K562 (cell line): ENCODE measurements at regions not wholly inside any gene's neighbourhood (a gene's known extent, or its start where the extent isn't known, plus 50 kb on each side); places are given as distances from the start of the nearest gene placed in this dataset.

ENCODE experiments used
- CBFA2T2 ChIP-seq: fragments of 450-650 bp; conservative IDR thresholded peaks from 2 replicates; pipeline ENCODE4 v1.6.1; 2017; ENCODE audit warnings: mild to moderate bottlenecking
- DDX20 ChIP-seq: fragments of 450-650 bp; IDR thresholded peaks from 2 replicates; pipeline ENCODE4 v1.6.1; 2016; ENCODE audit warnings: missing genetic modification characterization, low read depth, mild to moderate bottlenecking, missing compliant biosample characterization, moderate library complexity
- FOXA1 ChIP-seq: fragments of 450-650 bp; IDR thresholded peaks from 2 replicates; pipeline ENCODE4 v1.6.1; 2016; ENCODE audit warnings: mild to moderate bottlenecking, borderline replicate concordance
- KDM5B ChIP-seq: fragments of 200-600 bp; sonication (generic); IDR thresholded peaks from 2 replicates; pipeline ENCODE4 v1.6.1; 2012; ENCODE audit warnings: low read depth, mild to moderate bottlenecking, moderate library complexity, low read length, control low read depth, inconsistent platforms; ENCODE audit not compliant: insufficient replicate concordance
- NCOA4 ChIP-seq: fragments of 450-650 bp; IDR thresholded peaks from 2 replicates; pipeline ENCODE4 v1.6.1; 2018; ENCODE audit warnings: mild to moderate bottlenecking; ENCODE audit not compliant: partially characterized antibody
- NFE2L1 ChIP-seq: fragments of 450-650 bp; IDR thresholded peaks from 2 replicates; pipeline ENCODE4 v1.6.1; 2016; ENCODE audit warnings: missing genetic modification characterization, low read depth, mild to moderate bottlenecking, missing compliant biosample characterization, moderate library complexity, borderline replicate concordance
- PCBP1 ChIP-seq: fragments of 200-400 bp; formaldehyde crosslinking; IDR thresholded peaks from 2 replicates; pipeline ENCODE4 v1.6.1; 2018; ENCODE audit warnings: mild to moderate bottlenecking, low read depth, low read length; ENCODE audit not compliant: poor library complexity, severe bottlenecking
- RCOR1 ChIP-seq, 2 experiments: IDR thresholded peaks; 2 replicates each; pipeline ENCODE4 v1.6.1; 2012; ENCODE audit warnings: low read depth in 2 of 2, low read length in 2 of 2, borderline replicate concordance in 1 of 2, improper control_type of control experiment in 1 of 2
- STAT5A ChIP-seq: IDR thresholded peaks from 2 replicates; pipeline ENCODE4 v1.6.1; 2012; ENCODE audit warnings: low read length, inconsistent platforms, borderline replicate concordance
- TCF7L2 ChIP-seq: fragments of 150-350 bp; IDR thresholded peaks from 2 replicates; pipeline ENCODE4 v1.6.1; 2016; ENCODE audit warnings: low read depth, mild to moderate bottlenecking, low read length, moderate library complexity
- ZC3H11A ChIP-seq: IDR thresholded peaks from 2 replicates; pipeline ENCODE4 v1.6.1; 2012; ENCODE audit warnings: low read depth, low read length, improper control_type of control experiment
- ZNF445 ChIP-seq: fragments of 250-450 bp; sonication (Bioruptor Pico); IDR thresholded peaks from 2 replicates; pipeline ENCODE4 v1.4.0; 2020; ENCODE audit warnings: low read depth, mild to moderate bottlenecking, moderate library complexity
- TF ChIP-seq, protein P1 (sequence below), 2 experiments: fragments of 450-650 bp in 1 of 2; sonication (generic) in 1 of 2; formaldehyde crosslinking in 1 of 2; IDR thresholded peaks in 1 of 2; conservative IDR thresholded peaks in 1 of 2; 2 replicates each; pipeline versions ENCODE4 v1.6.1 to v1.8.1; 2016 to 2023; ENCODE audit warnings: mild to moderate bottlenecking in 2 of 2, moderate library complexity in 2 of 2, inconsistent platforms in 1 of 2, missing genetic modification reagents in 1 of 2
- TF ChIP-seq, protein P2 (sequence below): sonication (generic); formaldehyde crosslinking; IDR thresholded peaks from 2 replicates; pipeline ENCODE4 v1.9.0; 2022; ENCODE audit warnings: mild to moderate bottlenecking, missing genetic modification reagents
- TF ChIP-seq, protein P3 (sequence below): sonication (generic); formaldehyde crosslinking; IDR thresholded peaks from 2 replicates; pipeline ENCODE4 v1.8.0; 2022; ENCODE audit warnings: mild to moderate bottlenecking, missing genetic modification reagents
- TF ChIP-seq, protein P4 (sequence below): sonication (generic); formaldehyde crosslinking; IDR thresholded peaks from 2 replicates; pipeline ENCODE4 v1.8.1; 2023; ENCODE audit warnings: mild to moderate bottlenecking, missing genetic modification reagents
- TF ChIP-seq, protein P5 (sequence below): fragments of 250-450 bp; sonication (Bioruptor Pico); IDR thresholded peaks from 2 replicates; pipeline ENCODE4 v1.9.0; 2021; ENCODE audit warnings: mild to moderate bottlenecking, inconsistent platforms
- TF ChIP-seq, protein P6 (sequence below): conservative IDR thresholded peaks from 2 replicates; pipeline ENCODE4 v1.6.1; 2011; ENCODE audit warnings: low read depth, mild to moderate bottlenecking, low read length; ENCODE audit not compliant: control insufficient read depth

DNA sequence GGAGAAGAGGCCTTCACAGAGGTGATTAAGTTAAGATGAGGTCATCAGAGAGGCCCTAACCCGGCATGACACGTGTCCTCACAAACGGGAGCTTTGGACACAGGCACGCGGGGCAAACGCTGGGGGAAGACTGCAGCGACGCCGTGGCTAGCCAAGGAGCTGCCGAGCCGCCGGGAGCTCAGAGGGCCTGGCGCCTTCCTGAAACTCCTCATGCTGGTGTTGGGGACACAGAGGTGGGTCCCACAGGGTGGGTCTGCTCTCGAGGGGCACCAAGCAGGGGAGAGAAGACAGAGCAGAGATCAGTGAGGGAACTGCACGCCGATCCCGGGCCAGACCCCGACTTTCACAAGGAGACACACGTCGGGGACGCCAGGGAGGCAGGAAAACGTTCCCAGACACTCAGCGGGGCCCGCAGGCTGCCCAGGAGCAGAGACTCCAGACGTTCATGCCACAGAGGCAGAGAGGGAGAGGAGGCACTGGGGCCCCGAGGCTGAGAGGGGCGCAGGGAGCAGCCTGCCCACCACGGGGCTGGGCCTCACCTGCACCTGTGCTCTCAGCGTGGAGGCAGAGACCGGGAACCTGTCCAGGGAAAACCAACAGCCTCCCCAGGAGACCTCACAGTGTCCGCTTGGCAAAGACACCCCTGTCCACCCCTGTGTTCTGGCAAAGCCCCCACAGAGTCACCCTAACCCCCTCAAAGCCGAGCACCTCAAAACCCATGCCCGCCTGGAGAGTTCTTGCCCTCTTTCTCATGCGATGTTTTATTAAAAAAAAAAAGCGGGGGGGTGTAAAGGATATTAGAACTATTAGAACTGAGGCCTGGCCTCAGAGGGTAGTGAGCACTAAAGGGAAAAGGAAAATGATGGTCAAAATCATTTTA, 103.8 kb downstream of the PDGFA start (continued):
- TF ChIP-seq, protein P1, sequence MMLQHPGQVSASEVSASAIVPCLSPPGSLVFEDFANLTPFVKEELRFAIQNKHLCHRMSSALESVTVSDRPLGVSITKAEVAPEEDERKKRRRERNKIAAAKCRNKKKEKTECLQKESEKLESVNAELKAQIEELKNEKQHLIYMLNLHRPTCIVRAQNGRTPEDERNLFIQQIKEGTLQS (IDR thresholded peaks at IDR 0.05) = peak; percentile 60
- TF ChIP-seq, protein P1 (CRISPR knock-in tag; conservative IDR thresholded peaks at IDR 0.05) = no peak
- TF ChIP-seq STAT5A = no peak
- TF ChIP-seq CBFA2T2 = no peak
- no peak for TF ChIP-seq KDM5B
- no peak for TF ChIP-seq DDX20 (tag)
- TF ChIP-seq ZNF445 (CRISPR knock-in tag) = no peak
- TF ChIP-seq, protein P2, sequence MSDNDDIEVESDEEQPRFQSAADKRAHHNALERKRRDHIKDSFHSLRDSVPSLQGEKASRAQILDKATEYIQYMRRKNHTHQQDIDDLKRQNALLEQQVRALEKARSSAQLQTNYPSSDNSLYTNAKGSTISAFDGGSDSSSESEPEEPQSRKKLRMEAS (CRISPR knock-in tag) = peak; percentile 57
- TF ChIP-seq, protein P3, sequence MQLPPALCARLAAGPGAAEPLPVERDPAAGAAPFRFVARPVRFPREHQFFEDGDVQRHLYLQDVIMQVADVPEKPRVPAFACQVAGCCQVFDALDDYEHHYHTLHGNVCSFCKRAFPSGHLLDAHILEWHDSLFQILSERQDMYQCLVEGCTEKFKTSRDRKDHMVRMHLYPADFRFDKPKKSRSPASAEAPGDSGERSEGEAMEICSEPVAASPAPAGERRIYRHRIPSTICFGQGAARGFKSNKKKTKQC (CRISPR knock-in tag) = no peak
- TF ChIP-seq ZC3H11A = no peak
- TF ChIP-seq, protein P4, sequence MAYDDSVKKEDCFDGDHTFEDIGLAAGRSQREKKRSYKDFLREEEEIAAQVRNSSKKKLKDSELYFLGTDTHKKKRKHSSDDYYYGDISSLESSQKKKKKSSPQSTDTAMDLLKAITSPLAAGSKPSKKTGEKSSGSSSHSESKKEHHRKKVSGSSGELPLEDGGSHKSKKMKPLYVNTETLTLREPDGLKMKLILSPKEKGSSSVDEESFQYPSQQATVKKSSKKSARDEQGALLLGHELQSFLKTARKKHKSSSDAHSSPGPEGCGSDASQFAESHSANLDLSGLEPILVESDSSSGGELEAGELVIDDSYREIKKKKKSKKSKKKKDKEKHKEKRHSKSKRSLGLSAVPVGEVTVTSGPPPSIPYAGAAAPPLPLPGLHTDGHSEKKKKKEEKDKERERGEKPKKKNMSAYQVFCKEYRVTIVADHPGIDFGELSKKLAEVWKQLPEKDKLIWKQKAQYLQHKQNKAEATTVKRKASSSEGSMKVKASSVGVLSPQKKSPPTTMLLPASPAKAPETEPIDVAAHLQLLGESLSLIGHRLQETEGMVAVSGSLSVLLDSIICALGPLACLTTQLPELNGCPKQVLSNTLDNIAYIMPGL (CRISPR knock-in tag) = no peak
- TF ChIP-seq, protein P5, sequence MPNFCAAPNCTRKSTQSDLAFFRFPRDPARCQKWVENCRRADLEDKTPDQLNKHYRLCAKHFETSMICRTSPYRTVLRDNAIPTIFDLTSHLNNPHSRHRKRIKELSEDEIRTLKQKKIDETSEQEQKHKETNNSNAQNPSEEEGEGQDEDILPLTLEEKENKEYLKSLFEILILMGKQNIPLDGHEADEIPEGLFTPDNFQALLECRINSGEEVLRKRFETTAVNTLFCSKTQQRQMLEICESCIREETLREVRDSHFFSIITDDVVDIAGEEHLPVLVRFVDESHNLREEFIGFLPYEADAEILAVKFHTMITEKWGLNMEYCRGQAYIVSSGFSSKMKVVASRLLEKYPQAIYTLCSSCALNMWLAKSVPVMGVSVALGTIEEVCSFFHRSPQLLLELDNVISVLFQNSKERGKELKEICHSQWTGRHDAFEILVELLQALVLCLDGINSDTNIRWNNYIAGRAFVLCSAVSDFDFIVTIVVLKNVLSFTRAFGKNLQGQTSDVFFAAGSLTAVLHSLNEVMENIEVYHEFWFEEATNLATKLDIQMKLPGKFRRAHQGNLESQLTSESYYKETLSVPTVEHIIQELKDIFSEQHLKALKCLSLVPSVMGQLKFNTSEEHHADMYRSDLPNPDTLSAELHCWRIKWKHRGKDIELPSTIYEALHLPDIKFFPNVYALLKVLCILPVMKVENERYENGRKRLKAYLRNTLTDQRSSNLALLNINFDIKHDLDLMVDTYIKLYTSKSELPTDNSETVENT (CRISPR knock-in tag) = no peak
- TF ChIP-seq, protein P6, sequence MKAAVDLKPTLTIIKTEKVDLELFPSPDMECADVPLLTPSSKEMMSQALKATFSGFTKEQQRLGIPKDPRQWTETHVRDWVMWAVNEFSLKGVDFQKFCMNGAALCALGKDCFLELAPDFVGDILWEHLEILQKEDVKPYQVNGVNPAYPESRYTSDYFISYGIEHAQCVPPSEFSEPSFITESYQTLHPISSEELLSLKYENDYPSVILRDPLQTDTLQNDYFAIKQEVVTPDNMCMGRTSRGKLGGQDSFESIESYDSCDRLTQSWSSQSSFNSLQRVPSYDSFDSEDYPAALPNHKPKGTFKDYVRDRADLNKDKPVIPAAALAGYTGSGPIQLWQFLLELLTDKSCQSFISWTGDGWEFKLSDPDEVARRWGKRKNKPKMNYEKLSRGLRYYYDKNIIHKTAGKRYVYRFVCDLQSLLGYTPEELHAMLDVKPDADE = no peak
- TF ChIP-seq FOXA1 = no peak
- no peak for TF ChIP-seq PCBP1
- TF ChIP-seq NCOA4 = no peak
- no peak for TF ChIP-seq RCOR1 (IDR thresholded peaks at IDR 0.05; ENCODE audit: borderline replicate concordance in 1 of 2, low read depth in 2 of 2, low read length in 2 of 2)
- no peak for TF ChIP-seq NFE2L1 (tag)
- no peak for TF ChIP-seq TCF7L2
